ENCODE measurements at regions not wholly inside any gene's neighbourhood (a gene's known extent, or its start where the extent isn't known, plus 50 kb on each side); places are given as distances from the start of the nearest gene placed in this dataset.
A peak's percentile ranks its signal among the peaks of the same experiment; 100 is the strongest.

DNA sequence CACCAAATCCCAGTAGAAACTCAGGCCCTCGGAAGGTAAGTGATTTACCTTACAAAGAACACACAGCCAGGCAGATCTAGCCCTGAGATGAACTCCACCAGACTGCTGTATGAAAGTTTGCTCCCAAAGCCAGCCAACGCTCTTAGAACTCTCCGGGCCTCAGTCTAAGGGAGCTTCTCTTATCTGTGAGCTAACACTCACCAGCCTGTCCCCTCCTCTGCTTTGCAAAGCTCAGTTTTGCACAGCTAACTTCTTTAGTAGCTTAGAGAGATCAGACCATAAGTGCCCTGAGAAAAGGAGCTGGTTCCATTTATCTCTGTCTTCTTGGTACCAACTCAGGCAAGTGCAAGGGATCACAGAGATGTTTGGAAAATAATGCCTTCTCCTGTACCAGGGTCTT lies 195.8 kb upstream of the JUN start:
- no peaks in the 10 kb centered on the region for H3K9me3 ChIP-seq (ENCODE audit: control insufficient read depth, low read length)
- peaks cover 9% of the 10 kb centered on the region for H3K4me1 ChIP-seq (ENCODE audit: control insufficient read depth, insufficient read depth, low read length)
- Mint-ChIP-seq H3K4me1 (peaks cover 38% of the 10 kb centered on the region), H3K9me3 (no peaks in the 10 kb centered on the region), H3K27ac (no peak overlapping the region), H3K36me3 (ENCODE audit: low read depth) (no peaks in the 10 kb centered on the region), H3K4me3 (no peak overlapping the region), H3K27me3 (ENCODE audit: insufficient read depth) (peaks cover 18% of the 10 kb centered on the region)
- H3K36me3 ChIP-seq (ENCODE audit: control insufficient read depth, insufficient read depth, low read length) = no peaks in the 10 kb centered on the region
- H3K9ac ChIP-seq (ENCODE audit: extremely low read depth, low read length, poor library complexity, severe bottlenecking) = no peak overlapping the region
- H3K27ac ChIP-seq (ENCODE audit: low read depth, low read length) = no peak overlapping the region
- no peak for DNase-seq
- H3K4me3 ChIP-seq (ENCODE audit: low read length) = no peak overlapping the region
- peaks cover 23% of the 10 kb centered on the region for H3K27me3 ChIP-seq (ENCODE audit: control insufficient read depth, insufficient read depth, low read length, poor library complexity, severe bottlenecking)
- no peak for TF ChIP-seq CTCF (conservative IDR thresholded peaks at IDR 0.05)
- WGBS, 2 experiments (ENCODE audit: insufficient coverage in 1 of 2, insufficient read length in 1 of 2) = 90 to 96% methylated on average over 3 of the region's 3 CpGs

DNA sequence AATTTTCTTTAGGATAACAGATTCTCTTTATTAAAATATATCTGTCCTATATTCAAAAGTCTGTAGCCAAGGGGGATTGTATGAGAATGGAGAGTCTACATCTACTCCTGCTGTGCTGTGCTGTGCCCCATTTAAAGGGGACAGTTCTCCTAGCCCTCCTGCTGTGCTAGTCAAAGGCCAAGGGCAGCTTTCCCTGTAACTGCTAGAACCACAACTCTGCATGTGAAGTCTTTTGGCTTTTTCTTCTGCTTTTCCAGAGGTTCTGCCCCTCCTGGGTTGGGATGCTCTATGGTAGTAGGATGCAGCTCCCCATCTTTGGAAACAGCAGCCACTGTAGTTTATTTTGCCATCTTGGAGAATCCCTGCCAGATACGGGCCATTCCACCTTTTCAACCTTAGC lies 197.5 kb upstream of the JUN start:
- Mint-ChIP-seq H3K36me3 (ENCODE audit: low read depth) (no peaks in the 10 kb centered on the region), H3K4me1 (peaks cover 46% of the 10 kb centered on the region), H3K27me3 (ENCODE audit: insufficient read depth) (peaks cover 22% of the 10 kb centered on the region), H3K9me3 (no peaks in the 10 kb centered on the region), H3K27ac (no peak overlapping the region), H3K4me3 (no peak overlapping the region)
- peak; percentile 70 for DNase-seq
- H3K27ac ChIP-seq (ENCODE audit: low read depth, low read length) = no peak overlapping the region
- WGBS, 2 experiments (ENCODE audit: insufficient coverage in 1 of 2, insufficient read length in 1 of 2) = 95 to 100% methylated on average over 1 of the region's 1 CpG
- H3K27me3 ChIP-seq (ENCODE audit: control insufficient read depth, insufficient read depth, low read length, poor library complexity, severe bottlenecking) = peaks cover 23% of the 10 kb centered on the region
- H3K9ac ChIP-seq (ENCODE audit: extremely low read depth, low read length, poor library complexity, severe bottlenecking) = no peak overlapping the region
- H3K9me3 ChIP-seq (ENCODE audit: control insufficient read depth, low read length) = no peaks in the 10 kb centered on the region
- TF ChIP-seq CTCF (conservative IDR thresholded peaks at IDR 0.05) = no peak
- H3K4me3 ChIP-seq (ENCODE audit: low read length) = no peak overlapping the region
- peaks cover 13% of the 10 kb centered on the region for H3K4me1 ChIP-seq (ENCODE audit: control insufficient read depth, insufficient read depth, low read length)
- no peaks in the 10 kb centered on the region for H3K36me3 ChIP-seq (ENCODE audit: control insufficient read depth, insufficient read depth, low read length)

GRCh38 chr1:58982259-58982998 lies 198.6 kb upstream of the JUN start:
- H3K36me3 ChIP-seq (ENCODE audit: control insufficient read depth, insufficient read depth, low read length) = no peaks in the 10 kb centered on the region
- H3K27me3 Mint-ChIP-seq (ENCODE audit: insufficient read depth) = peaks cover 20% of the 10 kb centered on the region
- no peak for TF ChIP-seq CTCF (conservative IDR thresholded peaks at IDR 0.05)
- no peaks in the 10 kb centered on the region for H3K36me3 Mint-ChIP-seq (ENCODE audit: low read depth)
- 31 to 45% methylated on average over 5 to 8 of the region's 8 CpGs for WGBS, 2 experiments (ENCODE audit: insufficient coverage in 1 of 2, insufficient read length in 1 of 2)
- no peak overlapping the region for H3K4me3 ChIP-seq (ENCODE audit: low read length)
- no peak overlapping the region for H3K9ac ChIP-seq (ENCODE audit: extremely low read depth, low read length, poor library complexity, severe bottlenecking)
- no peak overlapping the region for H3K27ac ChIP-seq (ENCODE audit: low read depth, low read length)
- no peaks in the 10 kb centered on the region for H3K9me3 ChIP-seq (ENCODE audit: control insufficient read depth, low read length)
- H3K4me1 ChIP-seq (ENCODE audit: control insufficient read depth, insufficient read depth, low read length) = peaks cover 18% of the 10 kb centered on the region
- peaks cover 23% of the 10 kb centered on the region for H3K27me3 ChIP-seq (ENCODE audit: control insufficient read depth, insufficient read depth, low read length, poor library complexity, severe bottlenecking)
- DNase-seq = peak; percentile 89
- H3K4me1 Mint-ChIP-seq = peaks cover 53% of the 10 kb centered on the region
- peak overlapping the region; percentile 35 for H3K27ac Mint-ChIP-seq
- H3K9me3 Mint-ChIP-seq = no peaks in the 10 kb centered on the region
- H3K4me3 Mint-ChIP-seq = no peak overlapping the region

All from endodermal cell (in vitro differentiated cells).